DOHH2 (cell line): ENCODE measurements at regions not wholly inside any gene's neighbourhood (a gene's known extent, or its start where the extent isn't known, plus 50 kb on each side); places are given as distances from the start of the nearest gene placed in this dataset.

Experiments used
- EZH2phosphoT487 ChIP-seq: fragments of 200-600 bp; sonication (generic); IDR thresholded peaks from 2 replicates; pipeline ENCODE4 v1.6.1; 2017; ENCODE audit warnings: borderline replicate concordance, mild to moderate bottlenecking, antibody characterized with exemption, low read length, moderate library complexity, mixed read lengths
- TF ChIP-seq, protein P1 (sequence below): fragments of 200-600 bp; sonication (generic); IDR thresholded peaks from one replicate; pipeline ENCODE4 v1.5.1; 2014; ENCODE audit warnings: antibody characterized with exemption, mild to moderate bottlenecking, low read depth, low read length; ENCODE audit not compliant: poor library complexity, severe bottlenecking

DNA sequence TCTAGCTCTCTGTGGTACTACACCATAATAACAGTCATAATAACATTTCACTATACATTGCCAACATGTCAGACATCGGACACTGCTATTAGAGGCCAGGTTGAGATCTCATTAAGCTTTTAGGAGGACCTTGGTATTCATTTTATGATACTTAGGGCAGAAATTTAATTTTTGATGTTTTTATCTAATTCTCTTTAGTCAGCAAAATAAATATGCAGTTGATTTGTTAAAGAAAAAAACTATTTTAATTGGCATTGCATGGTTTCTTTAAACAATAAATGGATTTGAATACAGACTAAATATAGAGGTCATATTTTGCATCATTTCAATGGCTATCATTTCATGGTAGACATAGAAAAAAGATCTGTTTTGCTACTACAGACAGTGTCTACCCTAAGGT lies 308.7 kb downstream of the PRDM5 start:
- TF ChIP-seq, protein P1, sequence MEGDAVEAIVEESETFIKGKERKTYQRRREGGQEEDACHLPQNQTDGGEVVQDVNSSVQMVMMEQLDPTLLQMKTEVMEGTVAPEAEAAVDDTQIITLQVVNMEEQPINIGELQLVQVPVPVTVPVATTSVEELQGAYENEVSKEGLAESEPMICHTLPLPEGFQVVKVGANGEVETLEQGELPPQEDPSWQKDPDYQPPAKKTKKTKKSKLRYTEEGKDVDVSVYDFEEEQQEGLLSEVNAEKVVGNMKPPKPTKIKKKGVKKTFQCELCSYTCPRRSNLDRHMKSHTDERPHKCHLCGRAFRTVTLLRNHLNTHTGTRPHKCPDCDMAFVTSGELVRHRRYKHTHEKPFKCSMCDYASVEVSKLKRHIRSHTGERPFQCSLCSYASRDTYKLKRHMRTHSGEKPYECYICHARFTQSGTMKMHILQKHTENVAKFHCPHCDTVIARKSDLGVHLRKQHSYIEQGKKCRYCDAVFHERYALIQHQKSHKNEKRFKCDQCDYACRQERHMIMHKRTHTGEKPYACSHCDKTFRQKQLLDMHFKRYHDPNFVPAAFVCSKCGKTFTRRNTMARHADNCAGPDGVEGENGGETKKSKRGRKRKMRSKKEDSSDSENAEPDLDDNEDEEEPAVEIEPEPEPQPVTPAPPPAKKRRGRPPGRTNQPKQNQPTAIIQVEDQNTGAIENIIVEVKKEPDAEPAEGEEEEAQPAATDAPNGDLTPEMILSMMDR, result no peak
- no peak for TF ChIP-seq EZH2phosphoT487
